DMS 273 (cell line): ENCODE measurements at regions not wholly inside any gene's neighbourhood (a gene's known extent, or its start where the extent isn't known, plus 50 kb on each side); places are given as distances from the start of the nearest gene placed in this dataset.
"Not testable (repeated sequence)": the region's sequence is repeated elsewhere in the genome, so short reads cannot be mapped to it uniquely, and the experiment has no call there.

Source experiments
- DNase-seq: peaks from one replicate; lab custom pipeline; 2025; ENCODE audit not compliant: unreplicated experiment; lab: John Stamatoyannopoulos, UW

DNA sequence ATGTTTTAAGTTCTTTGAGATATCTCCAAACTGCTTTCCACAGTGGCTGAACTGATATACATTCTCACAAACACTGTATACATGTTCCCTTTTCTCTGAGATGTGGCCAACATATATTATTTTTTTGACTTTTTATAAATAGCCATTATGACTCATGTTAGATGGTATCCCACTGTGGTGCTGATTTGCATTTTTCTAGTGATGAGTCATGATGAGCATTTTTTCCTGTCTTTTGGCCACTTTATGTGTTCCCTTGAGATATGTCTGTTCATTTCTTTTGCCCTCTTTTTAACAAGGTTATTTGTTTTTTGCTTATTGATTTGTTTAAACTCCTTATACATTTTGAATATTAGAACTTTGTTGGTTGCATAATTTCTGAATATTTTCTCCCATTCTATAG, 1055.1 kb downstream of the NXPH1 start:
- no peak for DNase-seq

DNA sequence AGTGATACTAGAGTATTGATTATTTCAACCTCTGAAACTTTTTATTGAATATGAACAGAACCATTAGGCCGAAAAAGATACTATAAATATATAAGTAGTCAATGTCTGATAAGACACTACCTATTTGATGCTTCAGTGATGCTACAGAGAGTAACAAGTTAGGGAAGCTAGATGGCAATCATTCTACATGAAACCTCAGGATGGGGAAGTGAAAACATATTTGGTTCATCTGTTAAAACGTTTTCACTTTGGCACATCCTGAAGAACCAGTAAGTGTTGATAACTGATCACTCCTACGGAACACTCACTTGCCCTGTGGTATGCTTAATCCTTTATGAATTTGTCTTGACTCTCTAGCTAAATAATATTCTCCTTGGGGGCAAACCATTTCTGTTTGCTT, 1064.9 kb downstream of the NXPH1 start:
- DNase-seq, result peak; percentile 11

DNA sequence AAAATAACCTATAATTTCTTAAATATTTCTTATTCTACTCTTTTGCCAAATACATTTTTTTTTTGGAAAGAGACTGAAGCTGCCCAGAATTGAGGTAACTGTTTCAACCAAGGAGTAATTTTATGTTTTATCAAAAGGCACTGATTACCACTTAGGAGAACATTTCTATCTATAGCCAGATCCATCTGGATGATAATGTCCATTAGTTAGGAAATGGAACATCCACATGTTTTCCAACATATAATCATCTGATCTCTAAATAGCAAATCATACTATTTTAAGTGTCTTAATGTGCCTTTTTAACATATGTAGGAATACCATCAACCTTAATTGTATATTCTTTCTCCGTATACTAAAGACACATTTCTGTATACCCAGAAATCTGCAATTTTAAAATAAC, 1068.9 kb downstream of the NXPH1 start:
- no peak for DNase-seq

DNA sequence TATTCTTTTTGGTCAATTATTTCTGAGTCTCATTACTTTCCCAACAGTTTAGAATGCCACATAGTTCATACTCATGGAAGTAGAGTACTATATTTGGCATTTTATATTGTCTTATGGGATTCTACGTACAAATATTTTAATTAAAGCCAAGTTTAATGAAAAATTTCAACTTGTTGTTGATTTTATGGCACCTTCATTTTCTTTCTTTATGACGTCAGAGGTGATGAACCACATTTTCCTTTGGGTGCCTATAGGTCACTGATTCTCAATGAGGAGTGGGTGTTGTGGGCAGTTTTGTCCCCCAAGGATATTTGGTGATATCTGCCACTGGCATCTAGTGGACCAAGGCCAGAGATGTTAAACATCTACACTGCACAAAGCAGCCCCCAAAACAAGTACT, 1071.3 kb downstream of the NXPH1 start:
- DNase-seq, result no peak

DNA sequence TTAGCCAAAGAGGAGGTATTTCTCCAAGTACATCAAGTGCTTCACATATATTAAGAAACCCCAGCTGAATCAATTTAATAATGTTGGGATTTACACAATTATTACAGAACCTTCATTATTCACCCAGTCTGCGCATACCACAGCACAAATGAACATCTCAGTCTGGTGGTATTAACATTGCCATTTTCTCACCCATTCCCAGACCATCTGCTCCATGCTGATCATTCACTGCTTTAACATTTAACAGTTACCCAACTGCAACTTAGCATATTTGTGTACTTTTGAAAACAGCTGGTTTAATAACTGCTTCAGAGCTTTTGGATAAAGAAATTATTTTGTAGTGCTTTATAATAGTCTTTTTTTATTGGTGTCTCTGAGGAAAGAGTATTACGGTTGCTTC, 1072.1 kb downstream of the NXPH1 start:
- peak; percentile 47 for DNase-seq

DNA sequence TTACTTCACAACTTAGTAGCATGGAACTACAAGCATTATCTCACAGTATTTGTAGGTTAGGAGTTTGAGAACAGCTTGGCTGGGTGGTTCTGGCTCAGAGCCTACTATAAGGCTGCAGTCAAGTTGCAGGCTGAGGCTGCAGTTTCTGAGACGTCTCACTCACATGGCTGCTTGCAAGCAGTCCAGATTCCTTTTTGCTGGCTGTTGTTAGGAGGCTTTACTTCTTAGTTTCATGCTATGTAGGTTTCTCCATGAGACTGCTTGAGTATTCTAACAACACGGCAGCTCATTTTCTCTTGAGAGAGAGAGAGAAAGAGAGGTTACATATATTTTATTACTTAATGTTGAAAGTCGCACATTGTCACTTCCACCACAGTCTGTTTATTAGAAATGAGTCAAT, 1073.9 kb downstream of the NXPH1 start:
- peak; percentile 93 for DNase-seq

DNA sequence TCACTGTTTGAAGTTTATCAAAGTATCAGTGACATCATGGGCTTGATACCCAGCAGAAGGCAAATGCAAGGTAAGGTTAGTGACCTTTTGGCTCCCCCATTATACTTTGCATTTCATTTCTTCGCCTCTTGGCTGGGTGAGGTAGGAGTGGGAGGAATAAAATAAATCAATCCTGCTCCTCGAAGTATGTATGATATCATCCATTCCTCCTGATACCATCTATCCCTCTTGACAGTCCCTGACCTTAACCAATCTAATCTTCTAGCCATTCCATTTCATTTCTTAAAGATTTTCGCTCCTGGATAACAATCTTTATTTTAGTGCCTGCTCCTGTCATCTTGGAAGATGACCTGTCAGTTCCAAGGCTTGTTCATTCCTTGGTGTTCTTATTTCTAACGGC, 1083.3 kb downstream of the NXPH1 start:
- DNase-seq, result no peak

DNA sequence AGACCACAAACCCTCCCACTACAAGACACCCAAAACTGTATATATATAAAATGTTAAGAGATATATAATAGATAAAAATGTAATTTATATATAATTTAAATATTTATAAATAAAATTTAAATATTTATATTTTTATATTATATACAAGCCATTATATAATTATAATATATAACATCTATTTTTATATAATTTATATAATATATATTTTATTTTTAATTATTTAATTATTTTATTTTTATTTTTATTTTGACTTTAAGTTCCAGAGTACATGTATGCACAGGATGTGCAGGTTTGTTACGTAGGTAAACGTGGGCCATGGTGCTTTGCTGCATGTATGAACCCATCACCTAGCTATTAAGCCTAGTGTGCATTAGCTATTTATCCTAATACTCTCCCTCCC, 1090.2 kb downstream of the NXPH1 start:
- DNase-seq, result no peak

DNA sequence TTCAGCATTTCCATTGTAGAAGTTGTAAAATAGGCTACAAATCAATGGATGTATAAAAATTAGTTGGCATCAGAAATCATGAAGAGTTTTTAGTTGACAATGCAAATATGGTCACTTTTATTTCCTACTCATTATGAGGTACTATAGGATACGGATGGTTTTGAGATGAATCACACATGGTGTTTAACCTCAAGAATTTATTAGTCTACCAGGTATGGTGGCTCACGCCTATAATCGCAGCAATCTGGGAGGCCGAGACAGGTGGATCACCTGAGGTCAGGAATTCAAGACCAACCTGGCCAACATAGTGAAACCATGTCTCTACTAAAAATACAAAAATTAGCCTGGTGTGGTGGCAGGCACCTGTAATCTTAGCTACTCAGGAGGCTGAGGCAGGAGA, 1119.0 kb downstream of the NXPH1 start:
- not testable (repeated sequence) for DNase-seq

DNA sequence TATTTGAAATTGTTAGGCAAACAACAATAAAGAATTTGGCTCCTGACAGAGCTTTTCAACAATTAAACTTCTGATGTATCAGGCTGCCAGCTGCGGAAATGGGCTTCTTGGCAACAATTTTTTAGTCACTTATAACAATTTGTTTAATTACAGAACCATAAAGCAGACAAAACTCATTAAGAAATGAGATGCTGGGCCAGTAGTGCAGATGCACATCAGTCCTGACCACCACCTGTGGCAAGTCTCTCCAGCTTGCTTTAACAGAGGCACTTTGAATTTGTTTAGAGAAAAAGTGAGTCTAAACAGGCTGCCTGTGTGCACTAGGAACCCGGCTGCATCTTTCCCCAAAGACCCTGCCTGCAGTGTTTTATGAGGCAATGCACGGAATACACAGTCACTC, 1124.4 kb downstream of the NXPH1 start:
- no peak for DNase-seq

DNA sequence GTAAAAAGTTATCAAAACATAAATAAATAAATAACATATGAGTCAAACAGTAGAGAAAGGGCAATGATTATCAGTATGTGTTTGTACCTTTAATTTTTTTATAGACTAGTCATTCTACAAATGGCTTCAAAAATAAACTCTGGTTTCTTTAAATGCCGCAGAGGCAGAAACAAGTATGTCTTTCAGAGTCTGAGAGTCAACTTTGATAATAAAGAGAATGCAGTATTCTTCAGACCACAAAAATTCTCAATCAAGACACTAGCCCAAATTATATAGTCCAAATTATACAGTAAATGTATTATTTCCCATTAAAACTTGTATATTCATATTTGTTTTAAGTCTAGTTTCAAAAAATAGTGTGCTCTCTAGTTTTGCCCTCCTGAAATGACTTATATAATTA, 1142.3 kb downstream of the NXPH1 start:
- no peak for DNase-seq

DNA sequence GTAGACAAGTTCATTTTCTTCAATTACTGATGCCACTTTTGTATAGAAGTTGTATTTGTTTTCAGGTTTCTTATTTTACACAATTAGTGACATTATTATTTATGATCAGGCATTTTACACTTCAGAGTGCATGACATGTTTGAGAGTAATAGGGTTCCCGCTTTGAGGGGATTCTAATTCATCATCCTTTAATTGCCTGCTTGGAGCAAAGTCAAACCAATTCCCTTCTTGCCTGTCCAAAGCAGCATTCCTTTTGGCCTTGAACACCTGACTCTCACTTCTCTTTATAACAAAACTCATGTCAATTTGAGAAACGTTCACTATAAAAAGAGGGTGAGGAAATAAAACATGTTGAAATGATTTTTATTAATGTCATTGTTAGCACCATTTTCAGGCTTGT, 1149.4 kb downstream of the NXPH1 start:
- DNase-seq, result no peak

DNA sequence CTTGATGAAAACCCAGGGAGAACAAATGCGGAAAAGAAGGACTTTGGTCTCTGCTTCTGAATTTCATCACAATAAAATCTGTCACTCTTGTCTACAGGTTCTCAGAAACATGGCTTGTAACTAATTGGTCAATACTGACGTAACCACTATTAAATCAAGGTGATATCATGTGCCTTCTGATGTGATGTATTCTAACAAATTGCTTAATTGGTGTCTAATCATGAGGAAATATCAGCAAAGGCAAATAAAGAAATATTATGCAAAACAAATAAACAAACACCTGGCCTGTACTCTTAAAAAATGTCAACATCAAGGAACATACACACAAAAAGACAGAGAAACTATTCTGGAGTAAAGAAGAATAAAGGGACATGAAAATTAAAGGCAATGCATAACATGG, 1165.0 kb downstream of the NXPH1 start:
- DNase-seq, result no peak

DNA sequence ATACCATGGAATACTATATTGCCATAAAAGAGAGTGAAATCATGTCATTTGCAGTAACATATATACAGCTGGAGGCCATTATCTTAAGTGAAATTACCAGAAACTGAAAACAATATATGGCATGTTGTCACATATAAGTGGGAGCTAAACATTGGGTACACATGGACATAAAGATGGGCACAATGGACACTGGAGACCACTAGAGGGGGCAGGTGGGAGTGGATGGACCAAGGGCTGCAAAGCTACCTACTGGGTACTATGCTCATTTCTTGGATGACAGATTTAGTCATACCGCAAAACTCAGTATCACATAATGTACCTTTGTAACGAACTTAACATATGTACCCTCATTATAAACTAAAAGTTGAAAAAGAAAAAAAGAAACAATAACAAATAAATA, 1167.6 kb downstream of the NXPH1 start:
- DNase-seq, result peak; percentile 33

DNA sequence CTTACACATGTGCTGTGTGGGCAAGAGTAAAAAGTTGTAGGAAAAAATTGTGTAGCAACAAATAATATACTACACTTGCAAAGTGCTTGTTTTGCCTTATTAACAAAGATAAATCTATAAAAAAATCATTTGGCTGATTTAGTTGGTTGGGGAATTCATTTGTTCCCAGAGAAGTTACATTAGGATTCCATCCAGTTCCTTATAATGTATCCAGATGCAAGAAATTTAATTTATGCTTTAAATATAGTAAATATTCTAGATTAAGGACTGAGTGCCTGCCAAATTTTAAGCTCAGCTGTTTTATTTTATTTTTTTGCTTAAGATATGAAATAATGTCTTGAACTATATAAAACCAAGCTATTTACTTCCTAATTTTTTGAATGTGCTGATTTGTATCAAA, 1169.9 kb downstream of the NXPH1 start:
- DNase-seq, result no peak

DNA sequence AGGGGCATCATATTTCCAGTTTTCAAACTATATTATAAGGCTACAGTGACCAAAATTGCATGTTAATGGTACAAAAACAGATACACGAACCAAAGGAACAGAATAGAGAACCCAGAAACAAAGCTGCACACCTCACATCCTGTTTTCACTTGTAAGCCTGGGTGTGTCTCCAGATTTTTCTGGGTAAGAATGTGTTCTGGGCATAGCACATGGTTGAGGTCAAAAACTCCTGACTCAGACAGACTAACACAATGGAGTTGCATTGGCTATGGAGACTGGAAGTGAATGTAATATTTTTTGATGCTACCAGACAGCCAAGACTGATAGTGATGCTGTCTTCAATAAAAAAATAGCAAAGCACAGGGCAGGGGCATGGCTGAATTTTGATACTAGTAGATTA, 1175.2 kb downstream of the NXPH1 start:
- no peak for DNase-seq

DNA sequence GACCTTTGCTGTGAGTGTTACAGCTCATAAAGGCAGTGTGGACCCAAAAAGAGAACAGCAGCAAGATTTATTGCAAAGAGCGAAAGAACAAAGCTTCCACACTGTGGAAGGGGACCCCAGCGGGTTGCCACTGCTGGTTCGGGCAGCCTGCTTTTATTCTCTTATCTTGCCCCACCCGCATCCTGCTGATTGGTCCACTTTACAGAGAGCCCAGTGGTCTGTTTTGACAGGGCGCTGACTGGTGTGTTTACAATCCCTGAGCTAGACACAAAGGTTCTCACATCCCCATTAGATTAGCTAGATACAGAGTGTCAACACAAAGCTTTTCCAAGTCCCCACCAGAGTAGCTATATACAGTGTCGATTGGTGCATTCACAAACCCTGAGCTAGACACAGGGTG, 1187.5 kb downstream of the NXPH1 start:
- DNase-seq, result not testable (repeated sequence)

DNA sequence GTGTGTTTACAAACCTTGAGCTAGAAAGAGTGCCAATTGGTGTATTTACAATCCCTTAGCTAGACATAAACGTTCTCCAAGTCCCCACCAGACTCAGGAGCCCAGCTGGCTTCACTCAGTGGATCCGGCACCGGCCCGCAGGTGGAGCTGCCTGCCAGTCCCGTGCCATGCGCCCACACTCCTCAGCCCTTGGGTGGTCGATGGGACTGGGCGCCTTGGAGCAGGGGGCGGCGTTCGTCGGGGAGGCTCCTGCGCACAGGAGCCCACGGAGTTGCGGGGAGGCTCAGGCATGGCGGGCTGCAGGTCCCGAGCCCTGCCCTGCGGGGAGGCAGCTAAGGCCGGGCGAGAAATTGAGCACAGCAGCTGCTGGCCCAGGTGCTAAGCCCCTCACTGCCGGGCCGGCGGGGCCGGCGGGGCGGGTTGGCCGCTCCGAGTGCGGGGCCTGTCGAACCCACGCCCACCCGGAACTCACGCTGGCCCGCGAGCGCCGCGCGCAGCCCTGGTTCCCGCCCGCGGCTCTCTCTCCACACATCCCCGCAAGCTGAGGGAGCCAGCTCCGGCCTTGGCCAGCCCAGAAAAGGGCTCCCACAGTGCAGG, 1188.0 kb downstream of the NXPH1 start:
- DNase-seq, result not testable (repeated sequence)

DNA sequence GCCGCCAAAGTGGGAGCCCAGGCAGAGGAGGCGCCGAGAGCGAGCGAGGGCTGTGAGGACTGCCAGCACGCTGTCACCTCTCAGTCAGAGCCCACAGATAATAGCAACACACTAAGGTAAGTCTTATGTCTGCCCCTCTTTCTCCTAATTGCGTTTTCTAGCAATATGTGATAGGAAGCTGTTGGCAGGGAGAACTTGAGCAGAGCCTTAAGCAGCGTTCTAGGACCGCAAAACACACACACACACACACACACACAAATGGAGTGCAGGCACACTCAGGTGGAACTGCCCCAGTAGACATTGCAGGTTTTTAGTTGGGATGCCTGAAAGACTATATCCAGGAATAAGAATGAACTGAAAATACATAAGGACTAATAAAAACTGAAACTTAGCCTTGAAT, 1188.5 kb downstream of the NXPH1 start:
- DNase-seq, result no peak

DNA sequence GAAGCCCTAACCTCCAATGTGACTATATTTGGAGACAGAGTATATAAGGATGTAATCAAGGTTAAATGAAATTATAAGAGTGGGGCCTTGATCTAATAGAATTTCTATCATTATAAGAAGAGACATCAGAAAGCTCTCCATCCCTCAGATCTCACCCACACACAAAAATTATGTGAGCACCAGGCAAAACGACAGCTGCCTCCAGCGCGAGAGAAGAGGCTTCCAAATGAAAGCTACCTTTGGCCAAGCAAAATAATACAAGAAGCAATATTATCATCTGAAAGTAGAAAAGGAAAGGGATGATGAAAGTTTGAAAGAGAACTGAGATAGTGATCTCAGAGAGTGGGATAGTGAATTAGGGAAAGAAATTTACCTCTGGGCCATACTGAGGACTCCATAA, 1192.5 kb downstream of the NXPH1 start:
- no peak for DNase-seq

DNA sequence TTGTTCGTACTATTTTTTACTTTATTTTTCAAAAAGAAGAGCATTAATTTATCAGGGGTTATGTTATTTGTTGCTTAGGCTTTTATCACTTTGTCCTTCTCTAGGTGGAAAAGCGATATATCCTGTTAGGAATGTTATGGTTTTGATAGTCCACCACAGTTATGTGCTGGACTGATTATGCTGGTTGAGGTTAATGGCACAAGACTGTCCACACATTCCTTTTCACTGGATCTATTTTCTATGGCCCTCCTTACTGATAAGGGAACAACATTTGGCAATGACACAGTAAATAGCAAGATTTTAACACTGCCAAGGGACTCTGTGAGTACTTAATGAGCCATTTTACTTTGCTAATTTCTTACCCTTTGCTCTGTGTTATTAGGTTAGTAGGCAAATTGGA, 1212.3 kb downstream of the NXPH1 start:
- DNase-seq, result no peak

DNA sequence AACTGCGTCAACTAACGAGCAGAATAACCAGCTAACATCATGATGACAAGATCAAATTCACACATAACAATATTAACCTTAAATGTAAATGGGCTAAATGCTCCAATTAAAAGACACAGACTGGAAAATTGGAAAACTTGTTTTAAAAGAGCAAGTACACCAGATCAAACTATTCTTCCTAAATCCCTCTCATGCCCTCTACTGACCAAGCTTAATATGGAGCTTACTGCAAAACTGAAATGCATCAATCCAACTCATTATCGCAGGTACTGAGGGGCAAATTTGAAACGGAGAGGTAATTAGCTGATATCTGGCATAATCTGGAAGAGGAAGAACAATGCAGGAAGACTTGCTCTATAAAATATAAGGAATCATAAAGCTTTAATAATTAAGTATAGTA, 1223.8 kb downstream of the NXPH1 start:
- peak; percentile 51 for DNase-seq

DNA sequence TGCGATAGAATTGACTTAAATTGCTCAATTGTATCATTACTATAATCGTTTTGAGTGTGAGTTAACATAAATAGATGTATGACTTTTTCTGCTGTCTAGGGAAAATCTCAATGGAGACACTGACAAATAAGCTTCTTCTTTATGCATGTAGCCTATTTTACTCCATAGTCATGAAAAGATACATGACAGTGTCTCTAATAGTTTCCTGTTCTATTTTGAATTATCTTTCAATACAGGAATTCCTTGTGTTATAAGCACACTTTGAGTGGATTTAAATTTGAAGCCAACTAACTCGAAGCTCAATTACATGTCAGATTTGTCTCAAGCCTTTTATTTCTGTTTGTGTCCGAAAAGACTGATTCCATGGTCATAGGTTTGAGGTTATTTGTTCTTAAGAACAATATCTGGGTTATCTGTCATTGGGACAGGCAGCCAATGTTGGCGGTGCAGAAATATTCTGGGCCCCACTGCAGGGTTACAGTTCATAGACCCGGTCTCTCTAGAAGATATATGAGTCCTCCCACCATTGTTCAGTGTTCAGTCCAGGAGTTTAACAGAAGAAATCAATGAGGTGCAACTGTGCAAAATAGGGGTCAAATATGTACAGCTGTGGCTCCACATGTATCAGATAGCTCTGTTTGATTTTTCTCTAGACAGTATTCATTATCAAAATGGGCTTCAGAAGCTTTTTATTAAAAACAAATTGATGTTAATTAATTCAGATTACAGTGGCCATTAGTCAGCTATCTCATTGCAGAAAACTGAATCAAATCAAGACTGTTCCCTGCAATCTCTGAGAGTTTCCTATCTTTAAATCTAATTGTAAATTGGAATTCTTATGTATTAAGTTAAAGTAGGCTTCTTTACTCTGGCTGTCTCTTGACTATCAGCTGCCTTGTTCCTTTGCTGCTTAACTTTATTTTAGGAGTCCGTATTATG, 1238.8 kb downstream of the NXPH1 start:
- DNase-seq, result no peak
